GM18505 (cell line): ENCODE measurements at regions not wholly inside any gene's neighbourhood (a gene's known extent, or its start where the extent isn't known, plus 50 kb on each side); places are given as distances from the start of the nearest gene placed in this dataset.
"Not testable (repeated sequence)": the region's sequence is repeated elsewhere in the genome, so short reads cannot be mapped to it uniquely, and the experiment has no call there.

Experiments used
- ATAC-seq: cut with Tn5 transposase; IDR thresholded peaks from one replicate; pipeline ENCODE4 v1.9.1; 2021; ENCODE audit not compliant: unreplicated experiment
- POLR2A ChIP-seq: IDR thresholded peaks from 4 replicates; pipeline ENCODE4 v1.6.1; 2011; ENCODE audit warnings: borderline replicate concordance; ENCODE audit not compliant: insufficient read depth, insufficient read length; ENCODE audit errors: extremely low read depth

DNA sequence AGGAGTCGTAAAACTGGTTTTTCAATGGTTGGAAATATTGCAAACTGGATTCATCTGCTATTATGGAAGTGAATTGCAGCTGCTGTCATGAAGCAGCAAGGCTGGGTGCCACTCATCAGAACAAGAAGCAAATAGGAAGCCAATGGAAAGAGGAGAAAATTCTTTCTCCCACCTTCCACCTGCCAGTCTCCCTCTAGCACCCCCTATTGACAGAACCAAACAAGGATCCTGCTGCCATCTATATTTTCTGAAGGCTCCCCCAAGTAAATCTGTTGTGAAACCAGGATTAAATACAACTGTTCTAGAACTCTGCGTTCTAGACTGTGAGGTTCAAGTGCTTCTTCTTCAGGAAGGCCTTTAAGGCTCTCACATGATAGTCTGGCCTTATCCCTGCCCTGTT is 286.6 kb downstream of the AACS start:
- no peak for TF ChIP-seq POLR2A
- no peak for ATAC-seq

DNA sequence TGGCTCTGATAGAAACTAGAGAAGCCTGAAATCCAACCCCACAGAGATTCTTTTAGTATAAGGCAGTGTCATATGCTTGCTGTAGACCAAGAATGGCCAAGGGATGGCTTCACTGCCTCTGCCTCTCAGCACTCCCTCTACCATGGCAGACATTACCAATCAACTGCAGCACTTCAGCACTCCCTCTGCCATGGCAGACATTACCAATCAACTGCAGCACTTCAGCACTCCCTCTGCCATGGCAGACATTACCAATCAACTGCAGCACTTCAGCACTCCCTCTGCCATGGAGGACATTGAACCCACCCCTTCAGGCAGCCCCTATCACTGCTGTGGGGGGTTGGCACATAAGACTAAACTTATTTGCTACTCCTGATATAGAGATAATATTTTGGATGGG is 287.8 kb downstream of the AACS start:
- not testable (repeated sequence) for ATAC-seq

DNA sequence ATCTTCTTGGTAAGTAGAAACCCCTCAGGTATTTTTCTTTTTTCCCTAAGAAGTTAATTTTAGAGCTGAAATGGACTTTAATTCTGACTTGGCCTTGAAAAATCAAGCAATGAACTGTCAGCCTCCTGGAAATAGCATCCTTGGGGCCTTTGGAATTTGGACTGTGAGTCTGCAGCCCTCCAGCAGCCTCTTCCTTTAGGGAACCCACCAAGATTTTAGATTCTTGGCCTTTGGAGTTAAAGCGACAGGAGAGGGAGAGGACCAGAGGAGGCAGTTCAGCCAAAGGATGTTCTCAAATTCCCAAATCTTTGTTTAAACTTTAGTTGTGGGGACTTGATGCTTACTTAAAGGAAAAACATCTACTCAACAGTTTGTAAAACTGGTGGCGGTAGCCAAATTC is 288.6 kb downstream of the AACS start:
- ATAC-seq = no peak

DNA sequence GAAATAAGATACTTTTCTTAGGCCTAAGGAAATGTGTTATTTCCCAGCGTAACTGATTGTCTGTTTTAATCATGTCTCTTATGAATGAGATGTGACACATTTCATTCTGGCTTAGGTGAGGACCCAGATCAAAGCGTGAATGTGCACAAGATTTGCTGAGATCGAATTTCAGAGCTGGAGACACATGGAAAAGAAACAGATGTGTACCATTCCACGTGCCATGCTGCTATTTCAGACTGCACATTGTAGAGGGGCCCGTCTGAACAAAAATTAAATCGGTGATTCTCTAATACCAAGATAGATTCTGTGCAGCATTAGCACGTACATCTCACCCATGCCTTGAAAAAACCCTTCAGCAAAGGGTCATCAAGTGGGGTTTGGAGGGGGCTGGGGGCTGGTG is 290.4 kb downstream of the AACS start:
- ATAC-seq = no peak
- TF ChIP-seq POLR2A = no peak

More for the DNA sequence above, 288.6 kb downstream of the AACS start:
- TF ChIP-seq POLR2A = no peak

DNA sequence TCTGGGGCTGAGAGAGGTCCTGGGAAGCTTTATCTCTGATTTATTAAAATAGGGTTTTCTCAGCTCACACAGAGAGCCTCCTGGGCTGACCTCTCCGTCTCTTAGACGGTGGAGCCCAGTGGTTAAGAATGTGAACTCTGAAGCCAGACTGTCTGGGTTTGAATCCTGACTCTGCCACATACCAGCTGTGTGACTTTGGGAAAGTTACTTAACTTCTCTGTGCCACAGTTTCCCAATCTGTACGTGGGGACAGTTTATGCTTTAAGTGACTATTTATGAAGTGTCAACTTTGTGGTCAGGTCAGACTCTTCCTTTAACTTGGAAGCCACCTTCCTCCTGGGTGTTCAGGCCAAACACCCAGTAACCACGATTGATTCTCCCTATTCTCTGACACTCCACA is 290.9 kb downstream of the AACS start:
- ATAC-seq = no peak
- TF ChIP-seq POLR2A = no peak

DNA sequence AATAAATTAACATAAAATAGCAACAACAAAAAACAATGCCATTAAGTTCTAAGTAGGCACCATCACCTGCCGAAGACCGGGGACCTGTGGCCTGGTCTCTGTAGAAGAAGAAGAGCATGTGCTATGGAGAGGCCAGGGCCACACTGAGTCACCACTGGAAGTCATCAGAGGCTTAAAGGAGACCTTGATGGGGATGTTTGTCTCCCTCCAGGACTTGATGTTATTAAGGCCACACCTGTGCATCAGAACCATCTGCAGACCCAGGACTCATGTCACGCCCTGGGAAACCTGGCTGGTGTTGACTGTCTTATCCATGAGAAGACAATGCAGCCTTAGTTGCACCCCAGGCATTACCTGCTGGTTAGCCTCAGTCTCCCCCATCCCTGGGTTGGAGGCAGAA is 292.3 kb downstream of the AACS start:
- ATAC-seq = no peak
- no peak for TF ChIP-seq POLR2A

DNA sequence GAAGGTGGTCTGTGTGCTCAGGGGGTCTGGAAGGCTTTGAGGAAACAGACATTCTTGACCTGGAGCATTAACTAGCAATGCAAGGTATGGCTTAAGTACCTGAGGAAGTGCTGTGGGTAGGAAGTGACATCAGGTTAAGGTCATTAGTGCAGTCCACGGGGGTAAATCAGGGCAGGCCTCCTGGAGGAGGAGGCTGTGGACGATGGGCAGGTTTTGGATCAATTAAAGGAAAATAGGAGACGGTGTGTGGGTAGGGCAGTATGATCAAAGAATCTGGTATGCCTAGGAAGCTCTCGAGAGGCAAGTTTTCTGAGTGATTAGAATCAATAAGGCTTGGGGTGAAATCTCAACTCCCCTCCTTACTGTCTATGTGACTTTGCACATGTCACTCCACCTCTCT is 295.3 kb downstream of the AACS start:
- ATAC-seq = no peak
- no peak for TF ChIP-seq POLR2A

DNA sequence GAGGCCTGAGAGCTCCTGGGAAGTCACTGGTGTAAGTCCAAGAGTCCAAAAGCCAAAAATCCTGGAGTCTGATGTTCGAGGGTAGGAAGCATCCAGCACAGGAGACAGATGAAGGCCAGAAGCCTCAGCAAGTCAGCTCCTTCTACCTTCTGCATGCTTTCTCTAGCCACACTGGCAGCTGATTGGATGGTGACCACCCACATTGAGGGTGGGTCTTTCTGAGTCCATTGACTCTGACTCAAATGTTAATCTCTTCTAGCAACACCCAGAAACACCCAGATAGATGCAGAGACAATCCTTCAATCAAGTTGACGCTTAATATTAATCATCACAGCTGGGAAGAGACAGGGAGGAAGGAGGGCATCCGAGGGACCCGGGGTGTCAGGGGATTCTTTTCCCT is 305.8 kb downstream of the AACS start:
- ATAC-seq = no peak
- no peak for TF ChIP-seq POLR2A

DNA sequence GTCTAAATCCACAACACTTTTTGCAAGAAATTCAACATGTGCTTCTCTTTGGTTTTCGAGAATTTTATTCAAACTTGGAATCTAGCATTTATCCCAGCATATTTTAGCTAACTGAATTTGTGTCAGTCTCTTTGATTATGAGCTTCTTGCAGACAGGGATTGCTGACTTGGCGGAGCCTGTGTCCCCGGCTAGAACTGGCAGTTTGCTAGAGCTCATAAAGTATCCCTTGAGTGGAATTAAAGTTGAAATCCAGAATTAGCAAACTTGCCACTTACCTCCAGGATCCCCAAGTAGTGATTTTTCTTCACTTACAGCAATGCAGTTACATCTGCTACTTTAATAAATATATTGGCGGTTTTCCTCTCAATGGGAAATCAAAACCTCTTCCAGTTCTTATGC is 306.9 kb downstream of the AACS start:
- TF ChIP-seq POLR2A = no peak
- ATAC-seq = no peak

DNA sequence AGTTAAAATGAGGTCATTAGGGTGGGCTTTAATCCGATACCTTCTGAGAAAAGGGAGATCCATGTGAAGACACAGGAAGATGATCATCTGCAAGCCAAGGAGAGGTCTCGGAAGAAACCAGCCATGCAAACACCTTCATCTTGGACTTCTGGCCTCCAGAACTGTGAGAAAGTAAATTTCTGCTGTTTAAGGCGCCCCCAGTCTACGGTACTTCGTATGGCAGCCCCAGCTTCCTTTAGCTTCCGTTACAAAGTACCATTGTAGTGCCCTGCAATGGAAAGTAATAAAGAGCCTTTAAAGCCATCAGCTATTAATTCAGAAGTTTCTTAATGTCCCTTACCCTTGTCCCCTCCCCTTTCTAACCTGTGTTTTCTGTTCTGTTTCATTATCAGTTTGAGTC is 308.1 kb downstream of the AACS start:
- TF ChIP-seq POLR2A = no peak
- no peak for ATAC-seq

DNA sequence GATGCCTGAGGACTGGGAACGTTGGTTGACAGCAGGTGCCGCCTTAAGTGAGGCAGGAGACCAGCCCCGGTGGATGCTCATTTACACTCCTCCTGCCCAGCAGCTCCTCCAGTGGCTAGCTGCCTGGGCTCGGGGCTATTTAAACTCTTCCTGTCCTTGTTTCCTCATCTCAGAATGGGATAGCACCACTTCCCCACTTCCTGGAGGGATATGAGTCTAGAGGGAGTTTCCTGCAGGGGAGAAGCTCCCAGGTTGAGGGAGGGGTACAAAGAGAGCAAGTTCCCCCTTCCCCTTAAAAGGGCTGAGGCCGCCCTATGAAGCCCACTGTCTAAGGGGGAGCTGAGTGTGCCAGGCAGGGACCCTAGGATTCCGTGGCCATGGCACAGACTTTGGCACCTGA is 311.2 kb downstream of the AACS start:
- no peak for ATAC-seq
- no peak for TF ChIP-seq POLR2A

DNA sequence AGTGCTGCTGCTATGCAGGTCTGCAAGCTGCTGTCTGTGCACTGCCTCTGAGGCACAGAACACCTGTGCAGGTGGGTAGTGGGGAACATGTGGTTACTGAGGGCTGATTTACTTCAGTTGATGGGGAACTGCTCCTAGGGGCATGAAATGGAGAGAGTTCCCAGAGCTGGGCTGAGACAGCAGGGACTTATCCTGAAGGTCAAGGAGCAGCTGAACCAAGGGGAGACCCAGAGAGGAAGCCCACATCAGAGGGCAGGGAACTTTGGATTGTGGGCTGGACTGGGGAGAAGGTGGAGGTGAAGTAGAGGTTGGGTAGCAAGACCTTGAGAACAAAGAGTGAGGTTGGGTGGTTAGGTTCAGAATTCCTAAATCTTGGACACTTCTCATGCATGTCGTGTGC is 311.9 kb downstream of the AACS start:
- no peak for ATAC-seq
- TF ChIP-seq POLR2A = no peak

DNA sequence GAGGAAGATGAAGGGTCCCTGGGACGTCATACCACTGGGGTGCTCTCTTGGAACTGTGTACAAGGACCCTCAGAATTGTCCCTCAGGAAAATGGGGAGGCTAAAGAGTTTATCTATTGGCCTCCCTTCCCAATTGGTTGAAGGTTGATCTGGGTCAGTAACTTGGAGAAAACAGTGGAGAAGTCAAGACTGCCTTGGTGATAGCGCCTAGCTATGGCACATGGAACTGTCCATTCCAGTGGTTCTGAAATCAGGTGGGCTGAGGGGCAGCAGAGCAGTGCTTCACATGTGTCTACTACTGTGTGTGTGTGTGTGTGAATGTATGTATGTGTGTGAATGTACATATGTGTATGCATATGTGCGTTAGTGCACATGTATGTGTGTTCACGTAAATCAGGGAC is 316.1 kb downstream of the AACS start:
- TF ChIP-seq POLR2A = no peak
- ATAC-seq = no peak

DNA sequence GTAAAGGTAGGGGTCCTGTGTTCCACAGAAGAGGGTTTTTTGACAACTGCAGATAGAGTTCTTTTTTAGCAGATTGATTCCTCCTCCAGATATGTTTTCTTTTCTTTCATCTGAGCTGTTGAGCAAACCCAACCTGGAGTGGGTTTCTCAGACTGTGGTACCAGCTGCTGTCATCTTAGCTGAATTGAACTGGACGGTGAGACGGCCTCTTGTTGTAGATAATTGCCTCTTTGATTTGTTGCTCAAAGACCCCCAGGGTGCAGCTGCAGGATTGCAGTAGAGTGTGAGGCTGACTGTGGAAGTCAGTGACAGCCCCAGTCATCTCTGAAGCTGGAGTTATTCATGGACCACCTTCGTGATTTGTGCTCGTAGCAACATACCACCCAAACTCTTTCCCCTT is 317.7 kb downstream of the AACS start:
- no peak for TF ChIP-seq POLR2A
- ATAC-seq = no peak

DNA sequence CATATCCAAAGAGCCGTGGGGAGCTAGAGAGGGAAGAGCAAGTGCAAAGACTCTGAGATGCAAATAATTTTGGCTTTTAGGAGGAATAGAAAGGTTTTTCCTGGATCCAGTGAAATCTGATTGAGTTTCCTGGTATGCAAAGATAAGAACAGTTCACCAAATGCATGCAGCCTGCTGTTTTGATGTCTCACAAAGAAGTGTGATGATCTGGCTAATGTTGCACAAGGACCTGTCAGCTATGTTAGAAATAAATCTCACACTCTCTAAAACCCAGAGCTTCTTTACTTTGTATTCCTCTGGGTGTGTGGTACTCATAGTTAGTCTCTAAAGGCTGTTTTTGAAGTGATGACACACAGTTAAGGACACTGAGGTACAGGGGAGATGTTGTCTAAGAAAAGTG is 321.4 kb downstream of the AACS start:
- no peak for ATAC-seq
- TF ChIP-seq POLR2A = no peak
